Neural cell (in vitro differentiated cells): ENCODE measurements at regions not wholly inside any gene's neighbourhood (a gene's known extent, or its start where the extent isn't known, plus 50 kb on each side); places are given as distances from the start of the nearest gene placed in this dataset.

Source experiments
- CTCF ChIP-seq: fragments of 450-650 bp; IDR thresholded peaks from 2 replicates; pipeline ENCODE4 v1.5.1; 2014; ENCODE audit warnings: antibody characterized with exemption, mild to moderate bottlenecking, moderate library complexity; ENCODE audit not compliant: poor library complexity, severe bottlenecking
- EP300 ChIP-seq: fragments of 450-650 bp; conservative IDR thresholded peaks from 2 replicates; pipeline ENCODE4 v1.6.1; 2014; ENCODE audit warnings: antibody characterized with exemption, mild to moderate bottlenecking, moderate library complexity; ENCODE audit not compliant: poor library complexity, severe bottlenecking
- EZH2 ChIP-seq: fragments of 200-600, 300-800 bp; shearing (Covaris generic), sonication (generic); IDR thresholded peaks from 2 replicates; pipeline ENCODE4 v1.6.1; 2014; ENCODE audit warnings: antibody characterized with exemption, low read length, borderline replicate concordance, mild to moderate bottlenecking; ENCODE audit not compliant: insufficient read depth, poor library complexity, severe bottlenecking
- POLR2AphosphoS5 ChIP-seq: IDR thresholded peaks from 2 replicates; pipeline ENCODE4 v1.6.1; 2012
- RAD21 ChIP-seq: fragments of 450-650 bp; conservative IDR thresholded peaks from 2 replicates; pipeline ENCODE4 v1.6.1; 2014; ENCODE audit warnings: antibody characterized with exemption, mild to moderate bottlenecking, moderate library complexity
- REST ChIP-seq: IDR thresholded peaks from 2 replicates; pipeline ENCODE4 v1.6.1; 2012; ENCODE audit warnings: borderline replicate concordance
- SMC3 ChIP-seq: fragments of 450-650 bp; conservative IDR thresholded peaks from 2 replicates; pipeline ENCODE4 v1.6.1; 2014; ENCODE audit warnings: antibody characterized with exemption, mild to moderate bottlenecking, moderate library complexity; ENCODE audit not compliant: poor library complexity
- TAF1 ChIP-seq: IDR thresholded peaks from 2 replicates; pipeline ENCODE4 v1.6.1; 2012; ENCODE audit warnings: low read depth

- no peak for TF ChIP-seq CTCF
- no peak for TF ChIP-seq EZH2
- TF ChIP-seq POLR2AphosphoS5 = no peak
- TF ChIP-seq RAD21 = no peak
- no peak for TF ChIP-seq REST
- TF ChIP-seq SMC3 = no peak
- TF ChIP-seq EP300 = no peak
- no peak for TF ChIP-seq TAF1
Observed at GRCh38 chr14:43135877-43136411, 1371.1 kb downstream of the FSCB start.
